ENCODE measurements at regions not wholly inside any gene's neighbourhood (a gene's known extent, or its start where the extent isn't known, plus 50 kb on each side); places are given as distances from the start of the nearest gene placed in this dataset.
A peak's percentile ranks its signal among the peaks of the same experiment; 100 is the strongest.
"Not testable (repeated sequence)": the region's sequence is repeated elsewhere in the genome, so short reads cannot be mapped to it uniquely, and the experiment has no call there.

DNA sequence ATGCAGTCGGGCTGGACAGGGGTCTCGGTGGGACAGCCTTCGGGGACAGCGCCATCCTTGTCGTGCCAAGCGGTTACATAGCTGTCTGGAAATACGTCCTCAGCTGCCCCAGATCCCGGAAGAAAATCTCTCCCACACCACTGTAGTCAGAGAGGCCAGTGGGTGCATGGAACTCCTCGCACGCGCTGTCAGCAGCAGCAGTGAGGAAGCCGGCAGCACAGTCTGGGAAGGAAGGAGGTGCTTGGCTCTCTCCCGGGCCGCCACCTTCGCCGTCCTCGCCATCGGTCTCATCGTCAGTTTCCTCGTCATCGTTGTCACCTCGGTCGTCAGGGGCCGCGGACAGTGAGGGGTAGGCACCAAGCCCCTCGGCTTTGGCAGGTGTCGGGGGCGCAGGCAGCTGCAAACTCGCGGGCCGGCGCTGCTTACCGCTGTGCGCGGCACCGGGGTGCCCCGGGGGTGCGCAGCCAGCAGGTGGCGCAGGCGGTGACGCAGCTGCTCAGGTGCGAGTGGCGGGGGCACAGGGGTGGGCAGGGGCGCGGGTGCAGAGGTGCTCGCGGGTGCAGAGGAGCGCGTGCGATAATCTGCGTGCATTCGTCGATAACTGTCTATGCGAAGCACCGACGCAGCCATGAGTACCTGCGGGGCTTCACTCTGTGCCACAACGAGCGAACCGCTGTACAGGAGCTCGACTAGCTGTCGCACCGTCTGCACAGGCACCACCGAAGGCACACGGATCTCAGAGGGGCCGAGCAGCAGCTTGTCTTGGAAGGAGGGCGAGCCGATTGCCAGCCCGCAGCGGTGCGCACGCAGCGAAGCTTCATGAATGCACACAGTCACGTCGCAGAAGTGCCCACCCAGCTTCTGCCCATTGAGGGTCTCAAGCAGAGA, 89.2 kb downstream of the LIMS3 start:
- H2AFZ ChIP-seq (ENCODE audit: low read depth, low read length); H3K9me3 ChIP-seq (replicated peaks; ENCODE audit: control insufficient read depth, insufficient read depth, low read length); H3K27me3 ChIP-seq (ENCODE audit: control insufficient read depth in 2 of 2, insufficient read depth in 2 of 2, low read length in 2 of 2); dilution Hi-C loops (cut with MboI; ENCODE audit: extremely low pct_ligation_motif_present, low sequenced_read_pairs); intact Hi-C loops (cut with micrococcal nuclease); H3K4me2 ChIP-seq (ENCODE audit: insufficient read depth, low read length); POLR2A ChIA-PET; H3K4me3 ChIP-seq (replicated peaks in 1 of 3; ENCODE audit: insufficient read depth in 1 of 3, low read depth in 1 of 3, low read length in 3 of 3); CTCF ChIA-PET; H3K79me2 ChIP-seq (ENCODE audit: control insufficient read depth, insufficient read depth, low read length); BruUV-seq (replicated peaks); H3K9me1 ChIP-seq (replicated peaks; ENCODE audit: control insufficient read depth, extremely low read depth, insufficient read depth, low read length); H3K27ac ChIP-seq (ENCODE audit: insufficient read depth, low read depth, low read length); H3K9ac ChIP-seq (replicated peaks; ENCODE audit: extremely low read depth, insufficient read depth, low read length); H4K20me1 ChIP-seq (replicated peaks; ENCODE audit: control insufficient read depth, extremely low read depth, insufficient read depth, low read length); H3K4me1 ChIP-seq (ENCODE audit: control insufficient read depth, extremely low read depth, insufficient read depth, low read length); H3K36me3 ChIP-seq (ENCODE audit: control insufficient read depth in 2 of 2, extremely low read depth in 1 of 2, insufficient read depth in 2 of 2, low read length in 2 of 2); DNase-seq (ENCODE audit: low read depth, low spot score): not testable (repeated sequence)
- FAIRE-seq, result peak; percentile 94

DNA sequence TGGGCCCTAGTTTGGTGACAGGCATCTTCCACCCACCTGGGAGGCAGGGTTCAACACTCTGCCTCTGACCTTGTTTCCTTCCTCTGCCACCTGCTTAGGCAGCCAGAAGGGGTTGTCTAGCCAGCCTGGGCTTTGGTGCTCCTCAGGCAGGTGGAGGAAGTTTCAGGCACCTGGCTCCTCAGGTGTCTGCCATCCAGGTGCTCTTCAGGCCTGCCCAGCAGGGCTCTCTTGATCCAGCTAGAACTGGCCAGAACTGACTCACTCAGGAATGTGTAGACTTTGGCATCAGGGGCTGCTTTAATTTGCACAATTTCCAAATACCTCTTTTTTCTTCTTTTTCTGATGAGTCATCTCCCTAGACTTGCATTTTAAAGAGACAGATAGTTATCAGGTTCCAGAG, 100.9 kb downstream of the LIMS3 start:
- dilution Hi-C loops (cut with MboI; ENCODE audit: extremely low pct_ligation_motif_present, low sequenced_read_pairs); BruUV-seq (replicated peaks); POLR2A ChIA-PET; H3K27me3 ChIP-seq (ENCODE audit: control insufficient read depth in 2 of 2, insufficient read depth in 2 of 2, low read length in 2 of 2); H3K79me2 ChIP-seq (ENCODE audit: control insufficient read depth, insufficient read depth, low read length); H3K9me3 ChIP-seq (replicated peaks; ENCODE audit: control insufficient read depth, insufficient read depth, low read length); H3K36me3 ChIP-seq (ENCODE audit: control insufficient read depth in 2 of 2, extremely low read depth in 1 of 2, insufficient read depth in 2 of 2, low read length in 2 of 2); H2AFZ ChIP-seq (ENCODE audit: low read depth, low read length); DNase-seq (ENCODE audit: low read depth, low spot score); H3K4me2 ChIP-seq (ENCODE audit: insufficient read depth, low read length); H3K27ac ChIP-seq (ENCODE audit: insufficient read depth, low read depth, low read length); CTCF ChIA-PET; H3K4me3 ChIP-seq (replicated peaks in 1 of 3; ENCODE audit: insufficient read depth in 1 of 3, low read depth in 1 of 3, low read length in 3 of 3); H4K20me1 ChIP-seq (replicated peaks; ENCODE audit: control insufficient read depth, extremely low read depth, insufficient read depth, low read length); H3K9me1 ChIP-seq (replicated peaks; ENCODE audit: control insufficient read depth, extremely low read depth, insufficient read depth, low read length); intact Hi-C loops (cut with micrococcal nuclease); H3K9ac ChIP-seq (replicated peaks; ENCODE audit: extremely low read depth, insufficient read depth, low read length); H3K4me1 ChIP-seq (ENCODE audit: control insufficient read depth, extremely low read depth, insufficient read depth, low read length): not testable (repeated sequence)
- FAIRE-seq, result peak; percentile 61

DNA sequence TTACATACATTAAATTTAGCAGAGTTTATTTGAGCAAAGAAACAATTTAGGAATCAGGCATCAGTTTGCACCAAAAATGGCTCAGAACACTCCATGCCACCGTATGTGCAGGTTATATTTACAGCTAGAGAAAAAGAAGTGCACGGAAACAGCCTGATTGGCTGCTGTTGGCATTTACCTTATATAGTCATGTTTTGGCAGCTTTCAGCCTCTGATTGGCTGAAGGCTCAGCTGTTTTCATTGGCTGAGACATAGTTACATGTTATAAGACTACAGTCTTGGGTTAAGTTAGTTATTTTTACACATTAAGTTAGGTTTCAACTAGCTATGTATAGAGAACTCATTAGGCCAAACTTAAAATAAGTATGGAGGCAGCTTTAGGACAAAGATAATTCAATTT, 104.0 kb downstream of the LIMS3 start:
- POLR2A ChIA-PET; H3K4me3 ChIP-seq (replicated peaks in 1 of 3; ENCODE audit: insufficient read depth in 1 of 3, low read depth in 1 of 3, low read length in 3 of 3); intact Hi-C loops (cut with micrococcal nuclease); DNase-seq (ENCODE audit: low read depth, low spot score); H3K79me2 ChIP-seq (ENCODE audit: control insufficient read depth, insufficient read depth, low read length); H3K27ac ChIP-seq (ENCODE audit: insufficient read depth, low read depth, low read length); H3K4me2 ChIP-seq (ENCODE audit: insufficient read depth, low read length); H3K27me3 ChIP-seq (ENCODE audit: control insufficient read depth in 2 of 2, insufficient read depth in 2 of 2, low read length in 2 of 2); H3K9me1 ChIP-seq (replicated peaks; ENCODE audit: control insufficient read depth, extremely low read depth, insufficient read depth, low read length); H2AFZ ChIP-seq (ENCODE audit: low read depth, low read length); CTCF ChIA-PET; H3K9me3 ChIP-seq (replicated peaks; ENCODE audit: control insufficient read depth, insufficient read depth, low read length); BruUV-seq (replicated peaks); H3K4me1 ChIP-seq (ENCODE audit: control insufficient read depth, extremely low read depth, insufficient read depth, low read length); H4K20me1 ChIP-seq (replicated peaks; ENCODE audit: control insufficient read depth, extremely low read depth, insufficient read depth, low read length); dilution Hi-C loops (cut with MboI; ENCODE audit: extremely low pct_ligation_motif_present, low sequenced_read_pairs); H3K9ac ChIP-seq (replicated peaks; ENCODE audit: extremely low read depth, insufficient read depth, low read length); FAIRE-seq; H3K36me3 ChIP-seq (ENCODE audit: control insufficient read depth in 2 of 2, extremely low read depth in 1 of 2, insufficient read depth in 2 of 2, low read length in 2 of 2): not testable (repeated sequence)

DNA sequence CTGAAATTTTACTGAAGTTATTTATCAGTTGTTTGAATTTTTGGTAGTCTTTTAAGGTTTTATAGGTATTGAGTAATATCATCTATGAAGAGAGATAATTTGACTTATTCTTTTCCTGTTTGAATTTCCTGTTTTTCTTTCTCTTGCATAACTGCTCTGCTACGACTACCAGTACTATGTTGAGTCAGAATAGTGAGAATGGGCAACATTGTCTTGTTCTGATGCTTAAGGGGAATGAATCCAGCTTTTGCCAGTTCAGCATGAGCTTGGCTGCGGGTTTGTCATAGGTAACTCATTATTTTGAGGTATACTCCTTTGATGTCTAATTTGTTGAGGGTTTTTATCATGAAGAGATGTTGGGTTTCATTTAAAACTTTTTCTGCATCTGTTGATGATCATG, 102.2 kb downstream of the MALL start:
- intact Hi-C loops (cut with micrococcal nuclease); dilution Hi-C loops (cut with MboI; ENCODE audit: extremely low pct_ligation_motif_present, low sequenced_read_pairs); H3K36me3 ChIP-seq (ENCODE audit: control insufficient read depth in 2 of 2, extremely low read depth in 1 of 2, insufficient read depth in 2 of 2, low read length in 2 of 2); H3K9me3 ChIP-seq (replicated peaks; ENCODE audit: control insufficient read depth, insufficient read depth, low read length); H3K4me2 ChIP-seq (ENCODE audit: insufficient read depth, low read length); H2AFZ ChIP-seq (ENCODE audit: low read depth, low read length); H4K20me1 ChIP-seq (replicated peaks; ENCODE audit: control insufficient read depth, extremely low read depth, insufficient read depth, low read length); H3K27me3 ChIP-seq (ENCODE audit: control insufficient read depth in 2 of 2, insufficient read depth in 2 of 2, low read length in 2 of 2); H3K79me2 ChIP-seq (ENCODE audit: control insufficient read depth, insufficient read depth, low read length); H3K27ac ChIP-seq (ENCODE audit: insufficient read depth, low read depth, low read length); H3K9me1 ChIP-seq (replicated peaks; ENCODE audit: control insufficient read depth, extremely low read depth, insufficient read depth, low read length); POLR2A ChIA-PET; H3K9ac ChIP-seq (replicated peaks; ENCODE audit: extremely low read depth, insufficient read depth, low read length); DNase-seq (ENCODE audit: low read depth, low spot score); H3K4me1 ChIP-seq (ENCODE audit: control insufficient read depth, extremely low read depth, insufficient read depth, low read length); H3K4me3 ChIP-seq (replicated peaks in 1 of 3; ENCODE audit: insufficient read depth in 1 of 3, low read depth in 1 of 3, low read length in 3 of 3); CTCF ChIA-PET; BruUV-seq (replicated peaks): not testable (repeated sequence)
- peak; percentile 35 for FAIRE-seq
